Testis (tissue), 2 donors: ENCODE measurements at regions not wholly inside any gene's neighbourhood (a gene's known extent, or its start where the extent isn't known, plus 50 kb on each side); places are given as distances from the start of the nearest gene placed in this dataset.

Experiments used
- POLR2A ChIP-seq: fragments of 450-650 bp; IDR thresholded peaks from one replicate; pipeline ENCODE4 v1.6.1; 2017; ENCODE audit warnings: antibody characterized with exemption, mild to moderate bottlenecking, moderate library complexity
- TF ChIP-seq, protein P1 (sequence below), 3 experiments: fragments of 450-650 bp in 2 of 3; fragments of 200-600 bp in 1 of 3; sonication (generic) in 1 of 3; IDR thresholded peaks; one replicate each; pipeline ENCODE4 v1.5.1; 2016 to 2019; ENCODE audit warnings: antibody characterized with exemption in 3 of 3, mild to moderate bottlenecking in 2 of 3, moderate library complexity in 1 of 3

DNA sequence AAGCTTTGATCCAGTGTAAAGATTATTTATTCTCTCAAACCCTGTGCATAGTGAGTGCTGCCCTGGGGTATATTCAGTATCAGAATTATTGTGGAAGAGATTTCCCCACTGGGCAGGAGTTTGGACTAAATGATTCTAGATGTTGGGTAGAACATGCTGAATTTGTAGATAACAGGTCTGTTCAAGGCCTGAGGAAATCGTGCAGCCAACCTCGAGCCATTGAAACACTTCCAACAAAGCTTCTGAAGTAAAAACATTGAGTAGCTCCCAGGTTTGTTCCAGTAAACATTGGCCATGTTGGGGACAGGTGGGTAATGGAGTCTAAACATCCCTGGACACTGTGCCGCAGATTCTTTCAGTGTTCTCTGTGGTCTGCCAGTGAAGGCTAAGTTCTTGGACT, 87.5 kb downstream of the LLPH start:
- TF ChIP-seq, protein P1, sequence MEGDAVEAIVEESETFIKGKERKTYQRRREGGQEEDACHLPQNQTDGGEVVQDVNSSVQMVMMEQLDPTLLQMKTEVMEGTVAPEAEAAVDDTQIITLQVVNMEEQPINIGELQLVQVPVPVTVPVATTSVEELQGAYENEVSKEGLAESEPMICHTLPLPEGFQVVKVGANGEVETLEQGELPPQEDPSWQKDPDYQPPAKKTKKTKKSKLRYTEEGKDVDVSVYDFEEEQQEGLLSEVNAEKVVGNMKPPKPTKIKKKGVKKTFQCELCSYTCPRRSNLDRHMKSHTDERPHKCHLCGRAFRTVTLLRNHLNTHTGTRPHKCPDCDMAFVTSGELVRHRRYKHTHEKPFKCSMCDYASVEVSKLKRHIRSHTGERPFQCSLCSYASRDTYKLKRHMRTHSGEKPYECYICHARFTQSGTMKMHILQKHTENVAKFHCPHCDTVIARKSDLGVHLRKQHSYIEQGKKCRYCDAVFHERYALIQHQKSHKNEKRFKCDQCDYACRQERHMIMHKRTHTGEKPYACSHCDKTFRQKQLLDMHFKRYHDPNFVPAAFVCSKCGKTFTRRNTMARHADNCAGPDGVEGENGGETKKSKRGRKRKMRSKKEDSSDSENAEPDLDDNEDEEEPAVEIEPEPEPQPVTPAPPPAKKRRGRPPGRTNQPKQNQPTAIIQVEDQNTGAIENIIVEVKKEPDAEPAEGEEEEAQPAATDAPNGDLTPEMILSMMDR (IDR thresholded peaks at IDR 0.05), result no peak
- no peak for TF ChIP-seq POLR2A
